ENCODE measurements at regions not wholly inside any gene's neighbourhood (a gene's known extent, or its start where the extent isn't known, plus 50 kb on each side); places are given as distances from the start of the nearest gene placed in this dataset.
"Not testable (repeated sequence)": the region's sequence is repeated elsewhere in the genome, so short reads cannot be mapped to it uniquely, and the experiment has no call there.

DNA sequence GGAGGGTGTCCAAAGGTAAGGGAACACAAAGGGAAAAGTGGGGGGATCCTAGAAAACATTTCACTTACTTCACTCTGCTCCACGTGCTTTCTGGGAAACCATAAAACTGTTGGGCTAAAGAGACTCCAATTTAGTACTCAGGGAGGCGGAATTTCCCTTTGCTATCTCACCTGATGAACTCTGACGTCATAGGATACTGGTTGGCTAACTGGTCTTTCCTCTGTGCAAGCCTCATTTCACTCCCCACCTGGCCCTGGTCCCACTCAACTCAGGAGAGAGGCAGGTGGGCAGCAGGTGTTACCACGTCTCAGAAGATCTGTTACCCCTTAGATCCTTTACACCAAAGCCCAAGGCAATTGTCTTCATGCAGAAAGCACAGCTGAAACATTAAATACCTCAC lies 51.8 kb upstream of the PMAIP1 start:
- Histone ChIP-seq H3K4me2 (ENCODE audit: low read length) (no peak overlapping the region), H3K9me2 (ENCODE audit: insufficient read depth) (no peaks in the 10 kb centered on the region), H3K27me3 (ENCODE audit: insufficient read depth, low read length) (no peaks in the 10 kb centered on the region), H4K20me1 (ENCODE audit: insufficient read depth) (no peaks in the 10 kb centered on the region), H2AFZ (ENCODE audit: low read depth, low read length, poor library complexity, severe bottlenecking) (no peak overlapping the region), H3K9ac (ENCODE audit: low read length) (no peak overlapping the region), H3K9me3 (ENCODE audit: control insufficient read depth in 1 of 2, insufficient read depth in 1 of 2, low read depth in 1 of 2, low read length in 2 of 2) (no peaks in the 10 kb centered on the region), H3K36me3 (ENCODE audit: control insufficient read depth in 1 of 2, insufficient read depth in 2 of 2, low read length in 2 of 2) (no peaks in the 10 kb centered on the region), H3K27ac (ENCODE audit: low read depth, low read length) (no peak overlapping the region), H3K4me3 (replicated peaks in 1 of 2; ENCODE audit: low read depth in 1 of 2, low read length in 2 of 2) (no peak overlapping the region), H3K79me2 (ENCODE audit: insufficient read depth, low read length) (no peaks in the 10 kb centered on the region), H3K4me1 (ENCODE audit: control insufficient read depth in 1 of 2, insufficient read depth in 2 of 2, low read length in 2 of 2) (peaks cover 11 to 13% of the 10 kb centered on the region in 2 experiments; a peak in 3 of 4 replicates)
- ChIA-PET CTCF (interaction anchor here (0.9 kb wide), 1 partner anchor 8 kb away, joined by 3 read pairs; no protein-coding TSS in a partner anchor), RAD21 (ENCODE audit: low non-redundant PET in 1 of 2, low total read pairs in 2 of 2, uncharacterized antibody in 2 of 2, unreplicated experiment in 2 of 2) (no interaction called here), POLR2A (no interaction called here)
- no TSS peak for BruUV-seq (replicated peaks)
- ATAC-seq = no peak
- intact Hi-C loops (cut with micrococcal nuclease) = no loop called here
- no peak for DNase-seq (ENCODE audit: low read depth, low spot score)
- TF ChIP-seq EZH2phosphoT487 (IDR thresholded peaks at IDR 0.05; ENCODE audit: borderline replicate concordance) (no peak), ZFX (IDR thresholded peaks at IDR 0.05) (no peak)

DNA sequence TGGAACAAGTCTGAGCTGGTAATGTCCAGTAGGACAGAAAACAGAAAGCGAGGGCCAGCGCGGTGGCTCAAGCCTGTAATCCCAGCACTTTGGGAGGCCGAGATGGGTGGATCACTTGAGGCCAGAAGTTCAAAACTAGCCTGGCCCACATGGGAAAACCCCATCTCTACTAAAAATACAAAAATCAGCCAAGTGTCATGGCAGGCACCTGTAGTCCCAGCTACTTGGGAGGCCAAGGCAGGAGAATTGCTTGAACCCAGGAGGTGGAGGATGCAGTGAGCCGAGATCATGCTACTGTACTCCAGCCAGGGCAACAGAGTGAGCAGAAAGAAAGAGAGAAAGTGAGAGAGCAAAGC lies 52.3 kb upstream of the PMAIP1 start:
- H3K36me3 ChIP-seq (ENCODE audit: control insufficient read depth in 1 of 2, insufficient read depth in 2 of 2, low read length in 2 of 2); H2AFZ ChIP-seq (ENCODE audit: low read depth, low read length, poor library complexity, severe bottlenecking); H3K9ac ChIP-seq (ENCODE audit: low read length); ATAC-seq; BruUV-seq (replicated peaks); H3K9me3 ChIP-seq (ENCODE audit: control insufficient read depth in 1 of 2, insufficient read depth in 1 of 2, low read depth in 1 of 2, low read length in 2 of 2); intact Hi-C loops (cut with micrococcal nuclease); H3K4me2 ChIP-seq (ENCODE audit: low read length); H4K20me1 ChIP-seq (ENCODE audit: insufficient read depth); H3K27me3 ChIP-seq (ENCODE audit: insufficient read depth, low read length); H3K9me2 ChIP-seq (ENCODE audit: insufficient read depth); H3K4me3 ChIP-seq (replicated peaks in 1 of 2; ENCODE audit: low read depth in 1 of 2, low read length in 2 of 2); RAD21 ChIA-PET (ENCODE audit: low non-redundant PET in 1 of 2, low total read pairs in 2 of 2, uncharacterized antibody in 2 of 2, unreplicated experiment in 2 of 2); H3K27ac ChIP-seq (ENCODE audit: low read depth, low read length); CTCF ChIA-PET; DNase-seq (ENCODE audit: low read depth, low spot score); H3K79me2 ChIP-seq (ENCODE audit: insufficient read depth, low read length): not testable (repeated sequence)
- POLR2A ChIA-PET = interaction anchor here (1.7 kb wide), 1 partner anchor 52 kb away, joined by 5 read pairs; the partner anchor contains the start of gene PMAIP1
- peaks cover 11 to 14% of the 10 kb centered on the region in 2 experiments; a peak in 3 of 4 replicates for H3K4me1 ChIP-seq (ENCODE audit: control insufficient read depth in 1 of 2, insufficient read depth in 2 of 2, low read length in 2 of 2)
